ENCODE measurements at regions not wholly inside any gene's neighbourhood (a gene's known extent, or its start where the extent isn't known, plus 50 kb on each side); places are given as distances from the start of the nearest gene placed in this dataset.
"Not testable (repeated sequence)": the region's sequence is repeated elsewhere in the genome, so short reads cannot be mapped to it uniquely, and the experiment has no call there.

GRCh38 chr6:120279466-120280167 is 930.1 kb upstream of the MAN1A1 start:
- Mint-ChIP-seq H3K27ac (no peak overlapping the region), H3K9me3 (peaks cover 0 to 2% (median 0%) of the 10 kb centered on the region in 3 donors), H3K27me3 (no peaks in the 10 kb centered on the region), H3K4me3 (no peak overlapping the region), H3K4me1 (no peaks in the 10 kb centered on the region), H3K36me3 (no peaks in the 10 kb centered on the region)
- no peaks in the 10 kb centered on the region for H3K36me3 ChIP-seq (ENCODE audit: control insufficient read depth in 2 of 2, extremely low read depth in 1 of 2, insufficient read depth in 1 of 2, low read length in 1 of 2)
- H3K9me3 ChIP-seq = no peaks in the 10 kb centered on the region
- no peak for ATAC-seq (replicated peaks in 1 of 4)
- 59% methylated on average over 3 of the region's 4 CpGs for WGBS (ENCODE audit: insufficient coverage)
- no peak overlapping the region for H3K27ac ChIP-seq (ENCODE audit: low read length)
- no peaks in the 10 kb centered on the region for H3K4me1 ChIP-seq (ENCODE audit: control insufficient read depth in 1 of 2, extremely low read depth in 1 of 2, insufficient read depth in 2 of 2, low read length in 2 of 2)
- CTCF ChIA-PET = interaction anchor here in 1 of 2 donors (0.6 kb wide), 1 partner anchor 929 kb away, joined by 3 read pairs; no protein-coding TSS in a partner anchor
- no peaks in the 10 kb centered on the region for H3K27me3 ChIP-seq (replicated peaks in 1 of 2; ENCODE audit: control insufficient read depth in 2 of 2, extremely low read depth in 1 of 2, insufficient read depth in 2 of 2, low read length in 1 of 2)
- H3K4me3 ChIP-seq (ENCODE audit: control insufficient read depth in 1 of 2, extremely low read depth in 1 of 2, low read length in 1 of 2) = no peak overlapping the region
- DNase-seq = no peak
- POLR2A ChIA-PET = no interaction called here

- DNase-seq = no peak
- H3K9me3 Mint-ChIP-seq = peaks cover 0 to 2% (median 0%) of the 10 kb centered on the region in 3 donors
- CTCF ChIA-PET = interaction anchor here in 1 of 2 donors (0.6 kb wide), 1 partner anchor 929 kb away, joined by 3 read pairs; no protein-coding TSS in a partner anchor
- no peaks in the 10 kb centered on the region for H3K4me1 Mint-ChIP-seq
- H3K4me3 ChIP-seq (ENCODE audit: control insufficient read depth in 1 of 2, extremely low read depth in 1 of 2, low read length in 1 of 2) = no peak overlapping the region
- H3K27me3 ChIP-seq (replicated peaks in 1 of 2; ENCODE audit: control insufficient read depth in 2 of 2, extremely low read depth in 1 of 2, insufficient read depth in 2 of 2, low read length in 1 of 2) = no peaks in the 10 kb centered on the region
- POLR2A ChIA-PET = no interaction called here
- no peaks in the 10 kb centered on the region for H3K36me3 Mint-ChIP-seq
- no peaks in the 10 kb centered on the region for H3K27me3 Mint-ChIP-seq
- H3K27ac ChIP-seq (ENCODE audit: low read length) = no peak overlapping the region
- H3K4me1 ChIP-seq (ENCODE audit: control insufficient read depth in 1 of 2, extremely low read depth in 1 of 2, insufficient read depth in 2 of 2, low read length in 2 of 2) = no peaks in the 10 kb centered on the region
- no peak for ATAC-seq (replicated peaks in 1 of 4)
- H3K9me3 ChIP-seq = no peaks in the 10 kb centered on the region
- no peak overlapping the region for H3K4me3 Mint-ChIP-seq
- no peaks in the 10 kb centered on the region for H3K36me3 ChIP-seq (ENCODE audit: control insufficient read depth in 2 of 2, extremely low read depth in 1 of 2, insufficient read depth in 1 of 2, low read length in 1 of 2)
- no peak overlapping the region for H3K27ac Mint-ChIP-seq
- WGBS (ENCODE audit: insufficient coverage) = no CpG with 5 or more reads among the region's 2 CpGs
Measured at GRCh38 chr6:120278689-120279396, 929.3 kb upstream of the MAN1A1 start.

GRCh38 chr6:120274547-120274946 is 925.0 kb upstream of the MAN1A1 start:
- no peak overlapping the region for H3K27ac ChIP-seq (ENCODE audit: low read length)
- ATAC-seq (replicated peaks in 1 of 4) (no peak), DNase-seq (no peak)
- Mint-ChIP-seq H3K36me3 (no peaks in the 10 kb centered on the region), H3K27ac (no peak overlapping the region), H3K4me3 (no peak overlapping the region), H3K27me3 (no peaks in the 10 kb centered on the region), H3K4me1 (no peaks in the 10 kb centered on the region), H3K9me3 (peaks cover 8 to 13% (median 13%) of the 10 kb centered on the region in 3 donors)
- H3K9me3 ChIP-seq = no peaks in the 10 kb centered on the region
- no peaks in the 10 kb centered on the region for H3K4me1 ChIP-seq (ENCODE audit: control insufficient read depth in 1 of 2, extremely low read depth in 1 of 2, insufficient read depth in 2 of 2, low read length in 2 of 2)
- no CpG with 5 or more reads among the region's 2 CpGs for WGBS (ENCODE audit: insufficient coverage)
- ChIA-PET POLR2A (no interaction called here), CTCF (no interaction called here)
- H3K4me3 ChIP-seq (ENCODE audit: control insufficient read depth in 1 of 2, extremely low read depth in 1 of 2, low read length in 1 of 2) = no peak overlapping the region
- H3K27me3 ChIP-seq (replicated peaks in 1 of 2; ENCODE audit: control insufficient read depth in 2 of 2, extremely low read depth in 1 of 2, insufficient read depth in 2 of 2, low read length in 1 of 2) = no peaks in the 10 kb centered on the region
- H3K36me3 ChIP-seq (ENCODE audit: control insufficient read depth in 2 of 2, extremely low read depth in 1 of 2, insufficient read depth in 1 of 2, low read length in 1 of 2) = no peaks in the 10 kb centered on the region

- DNase-seq = no peak
- no peak for ATAC-seq (replicated peaks in 1 of 4)
- no CpG with 5 or more reads among the region's 3 CpGs for WGBS (ENCODE audit: insufficient coverage)
- H3K4me3 Mint-ChIP-seq = no peak overlapping the region
- no peaks in the 10 kb centered on the region for H3K36me3 Mint-ChIP-seq
- Histone ChIP-seq H3K27me3 (replicated peaks in 1 of 2; ENCODE audit: control insufficient read depth in 2 of 2, extremely low read depth in 1 of 2, insufficient read depth in 2 of 2, low read length in 1 of 2) (no peaks in the 10 kb centered on the region), H3K36me3 (ENCODE audit: control insufficient read depth in 2 of 2, extremely low read depth in 1 of 2, insufficient read depth in 1 of 2, low read length in 1 of 2) (no peaks in the 10 kb centered on the region), H3K4me3 (ENCODE audit: control insufficient read depth in 1 of 2, extremely low read depth in 1 of 2, low read length in 1 of 2) (no peak overlapping the region), H3K4me1 (ENCODE audit: control insufficient read depth in 1 of 2, extremely low read depth in 1 of 2, insufficient read depth in 2 of 2, low read length in 2 of 2) (no peaks in the 10 kb centered on the region), H3K27ac (ENCODE audit: low read length) (no peak overlapping the region), H3K9me3 (no peaks in the 10 kb centered on the region)
- ChIA-PET CTCF (no interaction called here), POLR2A (no interaction called here)
- H3K4me1 Mint-ChIP-seq = no peaks in the 10 kb centered on the region
- peaks cover 7 to 13% (median 13%) of the 10 kb centered on the region in 3 donors for H3K9me3 Mint-ChIP-seq
- no peaks in the 10 kb centered on the region for H3K27me3 Mint-ChIP-seq
- no peak overlapping the region for H3K27ac Mint-ChIP-seq
Measured at GRCh38 chr6:120273411-120273810, 923.9 kb upstream of the MAN1A1 start.

GRCh38 chr6:120272038-120272437 is 922.5 kb upstream of the MAN1A1 start:
- DNase-seq (no peak), ATAC-seq (replicated peaks in 1 of 4) (no peak)
- Histone ChIP-seq H3K4me3 (ENCODE audit: control insufficient read depth in 1 of 2, extremely low read depth in 1 of 2, low read length in 1 of 2) (no peak overlapping the region), H3K27me3 (replicated peaks in 1 of 2; ENCODE audit: control insufficient read depth in 2 of 2, extremely low read depth in 1 of 2, insufficient read depth in 2 of 2, low read length in 1 of 2) (no peaks in the 10 kb centered on the region), H3K4me1 (ENCODE audit: control insufficient read depth in 1 of 2, extremely low read depth in 1 of 2, insufficient read depth in 2 of 2, low read length in 2 of 2) (no peaks in the 10 kb centered on the region), H3K36me3 (ENCODE audit: control insufficient read depth in 2 of 2, extremely low read depth in 1 of 2, insufficient read depth in 1 of 2, low read length in 1 of 2) (no peaks in the 10 kb centered on the region), H3K27ac (ENCODE audit: low read length) (no peak overlapping the region), H3K9me3 (no peaks in the 10 kb centered on the region)
- Mint-ChIP-seq H3K4me1 (no peaks in the 10 kb centered on the region), H3K36me3 (no peaks in the 10 kb centered on the region), H3K27ac (no peak overlapping the region), H3K4me3 (no peak overlapping the region), H3K9me3 (peaks cover 7 to 13% (median 13%) of the 10 kb centered on the region in 3 donors), H3K27me3 (no peaks in the 10 kb centered on the region)
- ChIA-PET POLR2A (no interaction called here), CTCF (no interaction called here)

GRCh38 chr6:120268256-120268655 is 918.7 kb upstream of the MAN1A1 start:
- H3K36me3 ChIP-seq (ENCODE audit: control insufficient read depth in 2 of 2, extremely low read depth in 1 of 2, insufficient read depth in 1 of 2, low read length in 1 of 2); H3K4me3 ChIP-seq (ENCODE audit: control insufficient read depth in 1 of 2, extremely low read depth in 1 of 2, low read length in 1 of 2); H3K36me3 Mint-ChIP-seq; DNase-seq; H3K9me3 ChIP-seq; POLR2A ChIA-PET; H3K27ac Mint-ChIP-seq; ATAC-seq (replicated peaks in 1 of 4); H3K4me3 Mint-ChIP-seq; H3K27me3 ChIP-seq (replicated peaks in 1 of 2; ENCODE audit: control insufficient read depth in 2 of 2, extremely low read depth in 1 of 2, insufficient read depth in 2 of 2, low read length in 1 of 2); H3K27me3 Mint-ChIP-seq; H3K27ac ChIP-seq (ENCODE audit: low read length); CTCF ChIA-PET; H3K4me1 ChIP-seq (ENCODE audit: control insufficient read depth in 1 of 2, extremely low read depth in 1 of 2, insufficient read depth in 2 of 2, low read length in 2 of 2); H3K4me1 Mint-ChIP-seq: not testable (repeated sequence)
- peaks cover 7 to 11% (median 11%) of the 10 kb centered on the region in 3 donors for H3K9me3 Mint-ChIP-seq
- 76% methylated on average over 6 of the region's 9 CpGs for WGBS (ENCODE audit: insufficient coverage)
